ENCODE measurements at regions not wholly inside any gene's neighbourhood (a gene's known extent, or its start where the extent isn't known, plus 50 kb on each side); places are given as distances from the start of the nearest gene placed in this dataset.

DNA sequence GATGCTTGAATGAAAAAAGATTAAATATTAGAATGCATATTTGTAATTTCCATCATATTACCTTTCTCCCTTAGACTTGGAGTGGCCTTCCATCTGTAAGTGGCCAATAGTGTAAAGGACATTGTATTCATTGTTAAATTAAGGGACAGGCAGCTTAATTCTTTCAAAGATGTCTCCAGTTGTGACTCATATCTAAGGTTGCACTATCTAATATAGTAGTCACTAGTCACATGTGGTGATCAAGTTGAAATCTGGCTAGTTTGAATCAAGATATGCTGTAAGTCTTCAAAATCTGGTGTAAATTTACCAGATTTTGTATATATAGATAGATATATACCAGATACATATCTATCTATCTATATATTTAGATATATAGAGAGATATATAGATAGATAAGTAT lies 52.4 kb upstream of the AGPS start:
- TF ChIP-seq CBX8 (IDR thresholded peaks at IDR 0.05; ENCODE audit: borderline replicate concordance, low read depth, low read length) (no peak), CBX5 (IDR thresholded peaks at IDR 0.05; ENCODE audit: low read depth, low read length) (no peak)
- TF ChIP-seq, protein P1, sequence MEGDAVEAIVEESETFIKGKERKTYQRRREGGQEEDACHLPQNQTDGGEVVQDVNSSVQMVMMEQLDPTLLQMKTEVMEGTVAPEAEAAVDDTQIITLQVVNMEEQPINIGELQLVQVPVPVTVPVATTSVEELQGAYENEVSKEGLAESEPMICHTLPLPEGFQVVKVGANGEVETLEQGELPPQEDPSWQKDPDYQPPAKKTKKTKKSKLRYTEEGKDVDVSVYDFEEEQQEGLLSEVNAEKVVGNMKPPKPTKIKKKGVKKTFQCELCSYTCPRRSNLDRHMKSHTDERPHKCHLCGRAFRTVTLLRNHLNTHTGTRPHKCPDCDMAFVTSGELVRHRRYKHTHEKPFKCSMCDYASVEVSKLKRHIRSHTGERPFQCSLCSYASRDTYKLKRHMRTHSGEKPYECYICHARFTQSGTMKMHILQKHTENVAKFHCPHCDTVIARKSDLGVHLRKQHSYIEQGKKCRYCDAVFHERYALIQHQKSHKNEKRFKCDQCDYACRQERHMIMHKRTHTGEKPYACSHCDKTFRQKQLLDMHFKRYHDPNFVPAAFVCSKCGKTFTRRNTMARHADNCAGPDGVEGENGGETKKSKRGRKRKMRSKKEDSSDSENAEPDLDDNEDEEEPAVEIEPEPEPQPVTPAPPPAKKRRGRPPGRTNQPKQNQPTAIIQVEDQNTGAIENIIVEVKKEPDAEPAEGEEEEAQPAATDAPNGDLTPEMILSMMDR (IDR thresholded peaks at IDR 0.05; ENCODE audit: control extremely low read depth in 1 of 3, insufficient read depth in 1 of 3, low read depth in 1 of 3, low read length in 3 of 3), result no peak
